GM12872 (cell line): ENCODE measurements at regions not wholly inside any gene's neighbourhood (a gene's known extent, or its start where the extent isn't known, plus 50 kb on each side); places are given as distances from the start of the nearest gene placed in this dataset.

Source experiments
- CTCF ChIP-seq: IDR thresholded peaks from 3 replicates; pipeline ENCODE4 v1.5.1; 2011; ENCODE audit warnings: low read depth, mild to moderate bottlenecking, low read length, moderate library complexity; ENCODE audit not compliant: insufficient read depth

- TF ChIP-seq CTCF, result 0 out of 3 replicates have a peak, but pooled peaks have one; percentile 10
These were observed 2948.3 kb upstream of the OR11H1 start for GRCh38 chr22:12579655-12580054.

GRCh38 chr22:12601870-12602779, 2925.9 kb upstream of the OR11H1 start:
- TF ChIP-seq CTCF, result no peak

GRCh38 chr22:12613199-12613598, 2914.8 kb upstream of the OR11H1 start:
- TF ChIP-seq CTCF, result no peak
